IPS-NIHi11 (cell line): ENCODE measurements at regions not wholly inside any gene's neighbourhood (a gene's known extent, or its start where the extent isn't known, plus 50 kb on each side); places are given as distances from the start of the nearest gene placed in this dataset.
"Not testable (repeated sequence)": the region's sequence is repeated elsewhere in the genome, so short reads cannot be mapped to it uniquely, and the experiment has no call there.

Experiments
- DNase-seq: peaks from one replicate; pipeline ENCODE4 v3.0.0; 2012; ENCODE audit warnings: mixed read lengths, low spot score

DNA sequence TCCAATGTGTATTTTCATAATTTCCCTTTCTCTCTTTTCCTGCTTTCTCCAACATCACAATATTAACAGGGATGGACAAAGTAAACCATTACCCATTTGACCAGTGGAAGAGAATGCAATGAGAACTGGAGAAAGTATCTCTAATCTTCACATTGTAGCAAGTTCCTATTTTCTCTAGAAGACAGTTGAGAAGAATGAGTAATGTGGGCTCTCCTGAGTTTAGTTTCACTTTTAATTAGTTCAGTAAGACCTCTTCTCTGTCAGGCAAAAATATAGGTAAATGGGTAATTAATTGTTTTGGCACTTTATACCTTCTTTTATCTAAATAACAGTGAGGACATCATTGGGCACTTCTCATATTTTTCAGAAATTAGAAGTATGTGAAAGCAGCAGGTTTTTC, 602.0 kb downstream of the GLUD2 start:
- DNase-seq, result no peak

DNA sequence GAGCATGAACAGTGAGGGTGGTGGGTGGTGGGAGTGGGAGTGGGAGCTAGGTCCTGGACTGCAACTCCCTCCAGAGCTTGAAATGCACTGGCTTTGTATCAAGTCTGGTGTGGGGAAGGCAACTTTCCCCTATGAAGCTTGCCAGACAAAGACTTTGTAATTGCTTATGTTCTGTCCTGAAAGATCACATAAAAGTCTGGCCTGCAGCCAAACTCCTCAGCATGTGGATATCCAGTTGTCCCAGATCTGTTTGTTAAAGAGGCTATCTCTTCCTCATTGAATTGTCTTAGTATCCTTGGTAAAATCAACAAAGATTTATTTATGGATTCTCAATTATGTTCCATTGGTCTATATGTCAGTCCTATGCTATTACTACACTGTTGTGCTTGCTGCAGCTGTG, 607.9 kb downstream of the GLUD2 start:
- DNase-seq, result no peak

GRCh38 chrX:121666171-121666570, 618.8 kb downstream of the GLUD2 start:
- no peak for DNase-seq

DNA sequence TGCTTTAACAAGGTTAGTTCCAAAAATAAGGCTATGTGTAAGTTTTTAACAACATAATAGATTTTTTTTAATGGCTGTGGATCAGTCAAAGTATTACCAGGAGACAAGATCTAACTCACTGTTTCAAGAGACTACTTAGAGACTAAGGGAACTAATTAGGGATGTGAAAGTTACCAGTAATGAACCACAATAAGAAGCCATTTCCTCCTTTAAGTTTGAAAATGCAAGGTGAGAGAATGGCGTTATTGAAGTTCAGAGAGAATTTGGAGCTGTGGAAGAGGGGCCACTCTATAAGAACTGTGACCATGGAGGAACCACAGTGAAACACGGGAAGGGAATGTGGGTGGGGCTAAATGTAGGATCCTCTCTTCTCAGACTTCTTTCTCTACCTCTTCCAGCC, 624.2 kb downstream of the GLUD2 start:
- no peak for DNase-seq

DNA sequence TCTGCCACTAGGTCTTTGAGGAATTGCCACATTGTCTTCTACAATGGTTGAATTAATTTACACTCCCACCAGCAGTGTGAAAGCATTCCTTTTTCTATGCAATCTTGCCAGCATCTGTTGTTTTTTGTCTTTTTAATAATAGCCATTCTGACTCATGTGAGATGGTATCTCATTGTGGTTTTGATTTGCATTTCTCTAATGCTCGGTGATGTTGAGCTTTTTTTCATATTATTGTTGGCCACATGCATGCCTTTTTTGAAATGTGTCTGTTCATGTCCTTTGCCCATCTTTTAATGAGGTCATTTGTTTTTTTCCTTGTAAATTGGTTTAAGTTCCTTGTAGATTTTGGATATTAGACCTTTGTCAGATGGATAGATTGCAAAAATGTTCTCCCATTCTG, 661.8 kb downstream of the GLUD2 start:
- not testable (repeated sequence) for DNase-seq

DNA sequence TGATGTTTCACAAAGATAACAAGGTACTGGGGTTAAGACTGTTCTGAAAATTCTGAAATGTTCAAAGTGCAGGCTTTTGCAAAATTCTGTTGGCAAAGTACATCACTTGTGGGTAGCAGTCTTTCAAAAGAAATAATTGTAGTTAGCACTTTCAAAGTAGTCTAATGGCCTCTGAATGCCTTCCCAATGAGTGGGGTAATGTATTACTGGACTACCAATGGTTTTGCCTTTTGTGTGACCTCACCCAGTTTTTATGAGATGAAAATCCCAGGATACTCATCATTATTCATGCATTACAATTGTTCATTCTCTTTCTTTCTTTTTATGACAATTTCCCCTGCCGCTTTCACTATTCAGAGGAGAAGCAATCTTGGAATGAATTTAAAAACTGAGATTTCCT, 686.1 kb downstream of the GLUD2 start:
- no peak for DNase-seq

- no peak for DNase-seq
These were observed 698.7 kb downstream of the GLUD2 start for GRCh38 chrX:121746105-121746504.

- not testable (repeated sequence) for DNase-seq
These were observed 706.2 kb downstream of the GLUD2 start for GRCh38 chrX:121753602-121754001.

GRCh38 chrX:121754301-121754700, 706.9 kb downstream of the GLUD2 start:
- no peak for DNase-seq

GRCh38 chrX:121755541-121755940, 708.1 kb downstream of the GLUD2 start:
- no peak for DNase-seq

DNA sequence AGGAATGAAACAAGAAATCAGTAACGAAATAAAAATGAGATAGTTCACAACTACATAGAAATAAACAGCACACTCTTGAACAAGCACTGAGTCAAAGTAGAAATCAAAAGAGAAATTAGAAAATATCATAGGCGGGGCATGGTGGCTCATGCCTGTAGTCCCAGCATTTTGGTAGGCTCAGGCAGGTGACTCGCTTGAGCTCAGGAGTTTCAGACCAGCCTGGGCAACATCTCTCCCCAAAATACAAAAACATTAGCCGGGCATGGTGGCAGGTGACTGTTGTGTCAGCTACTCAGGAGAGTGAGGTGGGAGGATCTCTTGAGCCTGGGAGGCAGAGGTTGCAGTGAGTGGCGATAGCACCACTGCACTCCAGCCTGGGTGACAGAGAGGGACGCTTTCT, 714.4 kb downstream of the GLUD2 start:
- DNase-seq, result no peak

GRCh38 chrX:121763671-121764070, 716.3 kb downstream of the GLUD2 start:
- no peak for DNase-seq

GRCh38 chrX:121768210-121768609, 720.8 kb downstream of the GLUD2 start:
- not testable (repeated sequence) for DNase-seq

DNA sequence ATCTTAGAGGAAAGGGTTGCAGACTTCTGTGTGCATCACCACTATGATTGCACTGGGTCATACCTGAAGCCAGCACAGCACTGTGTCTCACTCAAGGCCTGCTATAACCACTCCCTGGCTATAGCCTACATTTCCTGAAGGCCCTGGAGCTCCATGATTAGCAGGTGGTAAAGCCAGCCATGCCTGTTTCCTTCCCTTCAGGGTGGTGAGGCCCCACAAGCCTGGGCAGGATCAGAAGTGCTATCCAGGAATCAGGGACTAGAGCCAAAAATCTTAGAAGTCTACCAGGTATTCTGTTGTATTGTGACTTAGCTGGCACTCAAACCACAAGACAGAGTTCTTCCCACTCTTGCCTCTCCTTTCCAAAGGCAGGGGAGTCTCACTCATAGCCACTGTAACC, 734.6 kb downstream of the GLUD2 start:
- DNase-seq, result no peak

DNA sequence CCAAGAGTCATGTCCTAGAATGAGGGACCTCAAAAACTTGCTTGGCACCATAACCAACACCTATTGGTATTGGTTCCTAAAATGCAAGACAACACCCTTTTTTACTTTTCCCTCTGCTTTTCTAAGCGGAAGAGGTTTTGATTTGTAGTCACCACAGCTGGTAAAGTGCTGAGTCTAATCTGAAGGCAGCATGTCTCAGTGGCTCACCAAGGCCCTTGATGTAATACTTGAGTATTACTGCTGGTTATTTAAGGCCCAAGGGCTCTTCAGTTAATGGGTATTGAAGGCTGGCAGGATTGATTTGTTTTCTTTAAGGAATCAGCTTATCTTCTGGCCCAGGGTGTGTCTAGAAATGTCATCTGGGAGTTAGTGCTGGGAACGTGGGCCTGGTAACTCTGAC, 735.1 kb downstream of the GLUD2 start:
- no peak for DNase-seq

GRCh38 chrX:121782976-121783375, 735.6 kb downstream of the GLUD2 start:
- DNase-seq, result no peak

- DNase-seq, result no peak
These were observed 755.5 kb downstream of the GLUD2 start for GRCh38 chrX:121802881-121803412.

- no peak for DNase-seq
These were observed 776.0 kb downstream of the GLUD2 start for GRCh38 chrX:121823406-121823805.

- no peak for DNase-seq
These were observed 784.2 kb downstream of the GLUD2 start for GRCh38 chrX:121831601-121832000.

DNA sequence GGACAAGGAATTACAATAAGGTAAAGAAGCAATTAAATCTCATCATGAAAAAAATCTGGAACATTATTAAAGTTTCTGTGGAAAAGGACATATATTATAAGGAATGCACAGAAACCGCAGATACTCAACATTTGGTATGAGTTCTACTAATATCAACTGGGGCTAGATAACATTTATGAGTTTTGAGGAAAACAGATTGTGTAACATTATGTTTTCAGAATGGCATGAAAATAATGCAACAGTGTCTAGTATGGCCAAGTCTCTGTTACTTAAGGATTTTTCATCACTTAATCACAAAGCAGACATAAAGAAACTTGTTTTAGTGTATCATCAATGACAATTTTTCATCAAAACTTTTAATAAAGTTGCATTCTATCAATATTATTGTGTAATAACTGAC, 785.0 kb downstream of the GLUD2 start:
- DNase-seq, result no peak

- no peak for DNase-seq
These were observed 788.6 kb downstream of the GLUD2 start for GRCh38 chrX:121836000-121836399.

DNA sequence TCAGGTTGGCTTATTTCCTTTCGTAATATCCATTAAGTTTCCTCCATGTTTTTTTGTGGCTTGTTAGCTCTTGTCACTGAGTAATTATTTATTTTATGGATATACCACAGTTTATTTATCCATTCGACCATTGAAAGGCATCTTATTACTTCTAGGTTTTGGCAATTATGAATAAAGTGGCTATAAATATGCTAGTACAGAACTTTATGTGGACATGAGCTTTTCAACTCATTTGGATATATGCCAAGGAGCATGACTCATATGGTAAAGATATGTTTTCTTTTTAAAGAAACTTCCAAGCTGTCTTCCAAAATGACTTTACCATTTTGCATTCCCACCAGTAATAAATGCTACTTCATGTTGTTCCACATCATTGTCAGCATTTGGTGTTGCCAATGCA, 803.6 kb downstream of the GLUD2 start:
- no peak for DNase-seq

- no peak for DNase-seq
These were observed 806.6 kb downstream of the GLUD2 start for GRCh38 chrX:121853762-121854613.

DNA sequence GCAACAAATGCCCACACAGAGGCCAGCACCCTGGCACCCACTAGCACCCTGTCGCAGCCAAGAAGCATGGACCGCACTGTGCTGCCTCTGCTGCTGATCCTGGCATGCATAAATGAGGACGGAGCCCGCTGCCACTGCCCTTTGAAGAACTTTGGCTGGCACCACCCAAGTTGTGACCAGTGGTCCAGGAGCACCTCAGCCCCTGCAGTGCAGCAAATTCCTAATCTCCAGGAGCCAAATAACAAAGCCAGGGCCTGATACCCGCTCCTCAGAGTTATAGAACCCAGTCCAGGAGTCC, 807.2 kb downstream of the GLUD2 start:
- DNase-seq, result no peak
